ENCODE measurements at regions not wholly inside any gene's neighbourhood (a gene's known extent, or its start where the extent isn't known, plus 50 kb on each side); places are given as distances from the start of the nearest gene placed in this dataset.
"Not testable (repeated sequence)": the region's sequence is repeated elsewhere in the genome, so short reads cannot be mapped to it uniquely, and the experiment has no call there.

GRCh38 chr1:196148367-196148970 is 459.8 kb downstream of the KCNT2 start:
- Histone ChIP-seq H3K36me3 (ENCODE audit: control insufficient read depth in 4 of 4, insufficient read depth in 4 of 4, low read length in 4 of 4) (no peaks in the 10 kb centered on the region), H3K4me3 (no peak overlapping the region), H3K4me1 (ENCODE audit: control insufficient read depth in 5 of 5, insufficient read depth in 5 of 5, low read length in 5 of 5) (peaks cover 0 to 1% (median 0%) of the 10 kb centered on the region in 5 donors), H3K27ac (ENCODE audit: low read depth in 1 of 2, low read length in 1 of 2) (no peak overlapping the region), H3K9ac (ENCODE audit: insufficient read depth in 1 of 2, low read length in 2 of 2) (no peak overlapping the region), H3K9me3 (ENCODE audit: control insufficient read depth in 4 of 4, insufficient read depth in 3 of 4, low read length in 3 of 4) (no peaks in the 10 kb centered on the region), H3K27me3 (ENCODE audit: control insufficient read depth in 3 of 3, insufficient read depth in 3 of 3, low read length in 2 of 3) (no peaks in the 10 kb centered on the region)
- no peak for TF ChIP-seq CTCF (IDR thresholded peaks at IDR 0.05; ENCODE audit: control extremely low read depth, extremely low read depth)
- WGBS, 2 donors = 48% methylated on average over 3 of the region's 3 CpGs
- ATAC-seq (ENCODE audit: insufficient read depth, low FRiP score) = no peak
- peak in 2 of 3 donors; percentile 66 to 69 for DNase-seq

- H3K36me3 ChIP-seq (ENCODE audit: control insufficient read depth in 4 of 4, insufficient read depth in 4 of 4, low read length in 4 of 4) = no peaks in the 10 kb centered on the region
- no peaks in the 10 kb centered on the region for H3K9me3 ChIP-seq (ENCODE audit: control insufficient read depth in 4 of 4, insufficient read depth in 3 of 4, low read length in 3 of 4)
- no peak for ATAC-seq (ENCODE audit: insufficient read depth, low FRiP score)
- no peak for TF ChIP-seq CTCF (IDR thresholded peaks at IDR 0.05; ENCODE audit: control extremely low read depth, extremely low read depth)
- no peak overlapping the region for H3K9ac ChIP-seq (ENCODE audit: insufficient read depth in 1 of 2, low read length in 2 of 2)
- 90 to 94% methylated on average over 2 of the region's 2 CpGs for WGBS, 2 donors
- H3K27ac ChIP-seq (ENCODE audit: low read depth in 1 of 2, low read length in 1 of 2) = no peak overlapping the region
- H3K27me3 ChIP-seq (ENCODE audit: control insufficient read depth in 3 of 3, insufficient read depth in 3 of 3, low read length in 2 of 3) = no peaks in the 10 kb centered on the region
- H3K4me3 ChIP-seq = no peak overlapping the region
- DNase-seq = no peak
- peaks cover 0 to 1% (median 0%) of the 10 kb centered on the region in 5 donors for H3K4me1 ChIP-seq (ENCODE audit: control insufficient read depth in 5 of 5, insufficient read depth in 5 of 5, low read length in 5 of 5)
These were observed 460.7 kb downstream of the KCNT2 start for GRCh38 chr1:196147530-196147929.

GRCh38 chr1:196145151-196145550 is 463.1 kb downstream of the KCNT2 start:
- 95 to 96% methylated on average over 5 of the region's 5 CpGs for WGBS, 2 donors
- not testable (repeated sequence) for DNase-seq; H3K27me3 ChIP-seq (ENCODE audit: control insufficient read depth in 3 of 3, insufficient read depth in 3 of 3, low read length in 2 of 3); ATAC-seq (ENCODE audit: insufficient read depth, low FRiP score); H3K9ac ChIP-seq (ENCODE audit: insufficient read depth in 1 of 2, low read length in 2 of 2); H3K9me3 ChIP-seq (ENCODE audit: control insufficient read depth in 4 of 4, insufficient read depth in 3 of 4, low read length in 3 of 4); H3K4me3 ChIP-seq; H3K27ac ChIP-seq (ENCODE audit: low read depth in 1 of 2, low read length in 1 of 2); H3K36me3 ChIP-seq (ENCODE audit: control insufficient read depth in 4 of 4, insufficient read depth in 4 of 4, low read length in 4 of 4); H3K4me1 ChIP-seq (ENCODE audit: control insufficient read depth in 5 of 5, insufficient read depth in 5 of 5, low read length in 5 of 5)

GRCh38 chr1:196144588-196144987 is 463.7 kb downstream of the KCNT2 start:
- H3K4me3 ChIP-seq = no peak overlapping the region
- no peak overlapping the region for H3K9ac ChIP-seq (ENCODE audit: insufficient read depth in 1 of 2, low read length in 2 of 2)
- TF ChIP-seq CTCF (IDR thresholded peaks at IDR 0.05; ENCODE audit: control extremely low read depth, extremely low read depth) = no peak
- H3K36me3 ChIP-seq (ENCODE audit: control insufficient read depth in 4 of 4, insufficient read depth in 4 of 4, low read length in 4 of 4) = no peaks in the 10 kb centered on the region
- no peaks in the 10 kb centered on the region for H3K27me3 ChIP-seq (ENCODE audit: control insufficient read depth in 3 of 3, insufficient read depth in 3 of 3, low read length in 2 of 3)
- peaks cover 0 to 5% (median 0%) of the 10 kb centered on the region in 5 donors for H3K4me1 ChIP-seq (ENCODE audit: control insufficient read depth in 5 of 5, insufficient read depth in 5 of 5, low read length in 5 of 5)
- H3K9me3 ChIP-seq (ENCODE audit: control insufficient read depth in 4 of 4, insufficient read depth in 3 of 4, low read length in 3 of 4) = no peaks in the 10 kb centered on the region
- WGBS, 2 donors = 85 to 89% methylated on average over 1 of the region's 1 CpG
- no peak overlapping the region for H3K27ac ChIP-seq (ENCODE audit: low read depth in 1 of 2, low read length in 1 of 2)
- no peak for DNase-seq
- no peak for ATAC-seq (ENCODE audit: insufficient read depth, low FRiP score)

All from lung (tissue), 11 donors.